ENCODE measurements at regions not wholly inside any gene's neighbourhood (a gene's known extent, or its start where the extent isn't known, plus 50 kb on each side); places are given as distances from the start of the nearest gene placed in this dataset.

- TF ChIP-seq CTCF (IDR thresholded peaks at IDR 0.05) (no peak), POLR2A (IDR thresholded peaks at IDR 0.05) (no peak)
Observed at GRCh38 chr14:47826809-47827208, 151.4 kb upstream of the MDGA2 start.

Data from ovary (tissue), 3 donors.